Colonic mucosa (tissue), 4 donors: ENCODE measurements at regions not wholly inside any gene's neighbourhood (a gene's known extent, or its start where the extent isn't known, plus 50 kb on each side); places are given as distances from the start of the nearest gene placed in this dataset.

ENCODE experiments used
- DNase-seq: peaks from one replicate; pipeline ENCODE4 v3.0.0-alpha.2; 2020
- H3K27ac ChIP-seq: fragments of 200-600 bp; one replicate; pipeline ENCODE4 v1.8.0; 2021
- H3K27me3 ChIP-seq: fragments of 200-600 bp; one replicate; pipeline ENCODE4 v1.8.0; 2021
- H3K36me3 ChIP-seq: fragments of 200-600 bp; one replicate; pipeline ENCODE4 v1.8.0; 2021
- H3K4me1 ChIP-seq: fragments of 200-600 bp; one replicate; pipeline ENCODE4 v1.8.0; 2021; ENCODE audit warnings: mild to moderate bottlenecking
- H3K4me3 ChIP-seq: fragments of 200-600 bp; one replicate; pipeline ENCODE4 v1.8.0; 2021
- H3K9ac ChIP-seq, 2 donors: one replicate each; pipeline ENCODE4 v1.7.0; 2013; ENCODE audit warnings: control low read depth in 2 of 2, low read depth in 2 of 2, low read length in 2 of 2
- H3K9me3 ChIP-seq: fragments of 200-600 bp; one replicate; pipeline ENCODE4 v1.8.0; 2021
- intact Hi-C: fragments of 100-400 bp; cut with DNase I; formaldehyde crosslinking; loops from one replicate; pipeline ENCODE4 v1.14.1; 2022
- TF ChIP-seq, protein P1 (sequence below): fragments of 200-600 bp; IDR thresholded peaks from one replicate; pipeline ENCODE4 v1.8.0; 2022; ENCODE audit warnings: antibody characterized with exemption, mild to moderate bottlenecking
- donor health status: healthy.
- donor health status: DM: no; HTN: no; CAD: no.
- donor health status: DM: no; HTN: no; CAD: no.

DNA sequence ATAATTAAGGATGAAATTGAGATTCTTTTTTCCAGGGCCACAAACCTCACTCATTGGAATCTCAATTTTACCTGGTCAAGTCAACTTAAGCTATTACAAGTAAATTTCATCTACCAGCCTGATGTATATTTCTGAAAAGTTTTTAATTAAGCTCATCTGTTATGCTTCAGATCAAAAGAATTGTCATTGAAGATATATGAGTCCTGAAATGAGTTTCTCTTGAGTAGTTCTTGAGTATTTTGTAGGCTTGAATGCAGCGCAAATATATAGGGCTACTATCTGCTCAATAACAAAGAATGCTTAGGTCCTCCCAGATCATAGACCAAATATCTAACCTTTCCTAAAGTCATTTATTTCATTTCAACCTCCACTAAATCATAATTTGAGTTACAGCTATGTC is 482.2 kb upstream of the ST8SIA4 start:
- TF ChIP-seq, protein P1, sequence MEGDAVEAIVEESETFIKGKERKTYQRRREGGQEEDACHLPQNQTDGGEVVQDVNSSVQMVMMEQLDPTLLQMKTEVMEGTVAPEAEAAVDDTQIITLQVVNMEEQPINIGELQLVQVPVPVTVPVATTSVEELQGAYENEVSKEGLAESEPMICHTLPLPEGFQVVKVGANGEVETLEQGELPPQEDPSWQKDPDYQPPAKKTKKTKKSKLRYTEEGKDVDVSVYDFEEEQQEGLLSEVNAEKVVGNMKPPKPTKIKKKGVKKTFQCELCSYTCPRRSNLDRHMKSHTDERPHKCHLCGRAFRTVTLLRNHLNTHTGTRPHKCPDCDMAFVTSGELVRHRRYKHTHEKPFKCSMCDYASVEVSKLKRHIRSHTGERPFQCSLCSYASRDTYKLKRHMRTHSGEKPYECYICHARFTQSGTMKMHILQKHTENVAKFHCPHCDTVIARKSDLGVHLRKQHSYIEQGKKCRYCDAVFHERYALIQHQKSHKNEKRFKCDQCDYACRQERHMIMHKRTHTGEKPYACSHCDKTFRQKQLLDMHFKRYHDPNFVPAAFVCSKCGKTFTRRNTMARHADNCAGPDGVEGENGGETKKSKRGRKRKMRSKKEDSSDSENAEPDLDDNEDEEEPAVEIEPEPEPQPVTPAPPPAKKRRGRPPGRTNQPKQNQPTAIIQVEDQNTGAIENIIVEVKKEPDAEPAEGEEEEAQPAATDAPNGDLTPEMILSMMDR: no peak
- intact Hi-C loops: no loop called here
- Histone ChIP-seq H3K27ac (no peak overlapping the region), H3K9me3 (no peaks in the 10 kb centered on the region), H3K9ac (no peak overlapping the region), H3K4me3 (no peak overlapping the region), H3K36me3 (no peaks in the 10 kb centered on the region), H3K27me3 (no peaks in the 10 kb centered on the region), H3K4me1 (no peaks in the 10 kb centered on the region)
- no peak for DNase-seq

DNA sequence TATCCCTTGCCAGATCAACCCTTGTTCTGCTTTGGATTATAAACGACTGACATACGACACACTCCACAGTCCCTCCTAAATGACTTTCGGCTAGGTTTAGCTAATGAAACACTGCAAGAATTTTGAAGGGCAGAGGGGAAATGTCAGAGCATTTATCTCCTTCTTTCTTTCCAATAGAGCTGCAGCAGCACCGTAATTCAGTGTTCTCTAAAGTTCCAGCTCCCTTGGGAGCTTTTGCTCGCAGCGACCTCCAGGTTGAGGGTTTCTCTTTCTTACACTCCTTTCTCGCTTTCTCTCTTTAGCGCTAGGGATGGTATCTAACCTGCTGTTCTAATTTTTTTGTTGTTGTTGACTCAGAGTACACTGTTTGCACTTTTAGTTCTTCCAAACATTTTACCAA is 467.1 kb upstream of the ST8SIA4 start:
- Histone ChIP-seq H3K4me3 (no peak overlapping the region), H3K27ac (no peak overlapping the region)
- intact Hi-C loops: no loop called here

DNA sequence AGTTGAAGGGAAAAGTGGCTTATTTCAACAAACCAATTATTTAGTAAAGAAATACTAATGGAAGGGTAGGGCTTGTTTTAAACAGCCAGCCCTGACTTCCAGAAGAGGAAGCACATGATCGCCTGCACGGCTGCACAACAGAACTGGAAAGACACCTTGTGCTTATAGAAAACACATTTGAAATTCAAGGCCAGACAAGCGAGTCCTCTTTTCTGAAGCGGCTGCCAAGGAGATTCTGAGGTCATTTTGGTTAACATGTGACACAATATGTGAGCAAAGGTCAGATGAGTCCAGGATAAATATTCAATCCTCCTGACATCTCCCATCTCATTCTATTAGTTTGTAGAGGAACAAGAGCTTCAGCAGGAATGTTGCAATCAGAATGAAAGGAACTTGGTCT is 461.4 kb upstream of the ST8SIA4 start:
- DNase-seq: peak; percentile 17

More for the DNA sequence above, 467.1 kb upstream of the ST8SIA4 start:
- H3K9ac ChIP-seq: no peak overlapping the region
- TF ChIP-seq, protein P1: no peak
- H3K27me3 ChIP-seq: no peaks in the 10 kb centered on the region
- H3K4me1 ChIP-seq: no peaks in the 10 kb centered on the region
- H3K36me3 ChIP-seq: no peaks in the 10 kb centered on the region
- DNase-seq: no peak
- no peaks in the 10 kb centered on the region for H3K9me3 ChIP-seq

DNA sequence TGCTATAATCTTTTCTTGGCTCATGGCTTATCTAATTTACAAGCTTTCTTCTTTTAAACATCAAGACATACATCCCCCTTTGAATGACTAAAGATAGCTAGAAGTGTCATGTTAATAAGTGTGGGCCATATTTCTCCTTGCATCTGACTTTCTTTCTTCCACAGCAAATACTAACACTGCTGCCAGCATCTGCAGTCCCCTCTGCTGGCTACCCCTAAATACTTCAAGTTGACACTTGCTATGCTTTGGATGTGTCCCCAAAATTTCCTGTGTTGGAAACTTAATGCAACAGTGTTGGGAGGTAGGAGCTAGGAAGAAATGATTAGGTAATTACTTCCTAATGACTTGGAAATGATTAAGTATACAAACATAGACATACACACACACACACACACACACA is 459.0 kb upstream of the ST8SIA4 start:
- no peaks in the 10 kb centered on the region for H3K4me1 ChIP-seq
- intact Hi-C loops: no loop called here
- TF ChIP-seq, protein P1: no peak
- H3K27me3 ChIP-seq: no peaks in the 10 kb centered on the region
- H3K4me3 ChIP-seq: no peak overlapping the region
- no peak overlapping the region for H3K9ac ChIP-seq
- no peak for DNase-seq
- no peak overlapping the region for H3K27ac ChIP-seq
- no peaks in the 10 kb centered on the region for H3K36me3 ChIP-seq
- H3K9me3 ChIP-seq: no peaks in the 10 kb centered on the region

More for the DNA sequence above, 461.4 kb upstream of the ST8SIA4 start:
- Histone ChIP-seq H3K9me3 (no peaks in the 10 kb centered on the region), H3K27ac (no peak overlapping the region), H3K4me1 (no peaks in the 10 kb centered on the region), H3K36me3 (no peaks in the 10 kb centered on the region), H3K27me3 (no peaks in the 10 kb centered on the region), H3K4me3 (no peak overlapping the region), H3K9ac (no peak overlapping the region)
- TF ChIP-seq, protein P1: no peak
- intact Hi-C loops: no loop called here

DNA sequence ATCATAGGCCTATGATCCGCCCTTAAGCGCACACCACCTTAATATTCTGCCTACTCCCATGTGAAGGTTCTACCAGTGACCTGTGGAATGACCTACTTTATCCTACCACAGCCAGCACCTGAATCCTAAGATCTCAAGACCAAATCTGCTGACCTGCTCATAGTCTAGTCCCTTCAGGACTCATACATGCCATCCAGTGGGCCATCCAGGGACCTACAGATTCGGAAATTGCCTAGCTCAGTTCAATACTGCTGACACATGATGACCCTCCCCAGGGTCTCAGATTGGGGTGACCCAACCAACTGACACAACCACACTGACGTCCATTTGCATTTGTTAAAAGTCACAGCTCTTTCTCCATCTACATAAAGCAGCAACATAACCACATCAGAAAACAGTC is 443.8 kb upstream of the ST8SIA4 start:
- no peak overlapping the region for H3K9ac ChIP-seq
- H3K27ac ChIP-seq: no peak overlapping the region
- no peaks in the 10 kb centered on the region for H3K4me1 ChIP-seq
- no peaks in the 10 kb centered on the region for H3K9me3 ChIP-seq
- TF ChIP-seq, protein P1: no peak
- H3K36me3 ChIP-seq: no peaks in the 10 kb centered on the region
- DNase-seq: no peak
- H3K27me3 ChIP-seq: no peaks in the 10 kb centered on the region
- no peak overlapping the region for H3K4me3 ChIP-seq
- intact Hi-C loops: no loop called here

DNA sequence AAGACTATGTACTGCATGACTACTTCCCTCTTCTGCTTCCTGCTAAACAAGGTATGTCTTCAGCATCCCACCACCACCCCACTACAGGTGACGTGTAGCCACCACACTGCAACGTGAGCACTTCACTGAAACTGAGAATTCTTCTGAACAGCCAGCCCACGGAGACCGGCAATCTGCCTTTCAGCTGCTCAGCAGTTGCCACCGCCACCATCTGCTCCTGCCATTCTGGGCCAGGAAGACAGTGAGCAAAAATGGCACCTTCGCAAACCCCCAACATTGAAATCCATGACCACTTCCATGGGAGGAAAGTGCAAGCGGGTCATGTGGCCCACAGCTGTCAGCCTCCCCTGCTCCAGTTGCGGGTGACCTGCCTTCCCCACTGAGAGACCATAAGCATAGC is 443.4 kb upstream of the ST8SIA4 start:
- DNase-seq: no peak
- intact Hi-C loops: no loop called here

More for the DNA sequence above, 443.4 kb upstream of the ST8SIA4 start:
- H3K27me3 ChIP-seq: no peaks in the 10 kb centered on the region
- no peaks in the 10 kb centered on the region for H3K9me3 ChIP-seq
- H3K4me3 ChIP-seq: no peak overlapping the region
- TF ChIP-seq, protein P1: no peak
- H3K9ac ChIP-seq: no peak overlapping the region
- no peaks in the 10 kb centered on the region for H3K36me3 ChIP-seq
- H3K27ac ChIP-seq: no peak overlapping the region
- no peaks in the 10 kb centered on the region for H3K4me1 ChIP-seq
